KOPT-K1 (cell line): ENCODE measurements at regions not wholly inside any gene's neighbourhood (a gene's known extent, or its start where the extent isn't known, plus 50 kb on each side); places are given as distances from the start of the nearest gene placed in this dataset.

ENCODE experiments used
- H3K27ac ChIP-seq: fragments of 200-600 bp; sonication (generic); 2 replicates; pipeline ENCODE4 v1.5.1; 2016; ENCODE audit warnings: antibody characterized with exemption, mild to moderate bottlenecking, low read depth, low read length; ENCODE audit not compliant: poor library complexity, severe bottlenecking
- H3K36me3 ChIP-seq: fragments of 200-600 bp; sonication (generic); 2 replicates; pipeline ENCODE4 v1.5.1; 2017; ENCODE audit warnings: antibody characterized with exemption, mild to moderate bottlenecking, low read length, moderate library complexity; ENCODE audit not compliant: insufficient read depth
- H3K9me3 ChIP-seq: fragments of 200-600 bp; sonication (generic); 2 replicates; pipeline ENCODE4 v1.5.1; 2017; ENCODE audit warnings: antibody characterized with exemption, low read length, mild to moderate bottlenecking; ENCODE audit not compliant: insufficient read depth, poor library complexity, severe bottlenecking

DNA sequence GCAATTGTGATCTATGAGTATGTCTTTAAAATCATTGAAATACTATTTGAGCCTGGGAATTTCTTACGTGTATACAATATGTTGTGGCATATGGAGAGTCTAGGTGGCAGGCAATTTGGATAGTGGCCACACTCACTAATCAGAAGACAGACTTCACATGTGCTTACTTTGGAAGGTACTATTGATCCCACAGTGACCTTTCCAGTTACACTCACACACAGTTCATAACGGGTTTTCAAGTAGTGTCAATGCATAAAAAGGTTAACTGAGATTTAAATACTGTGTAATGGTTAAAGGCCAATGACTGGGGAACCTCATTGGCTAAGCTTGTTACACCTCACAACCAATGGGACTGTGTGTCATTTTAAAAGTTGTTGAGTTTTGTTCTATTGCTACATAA lies 783.2 kb downstream of the RPA4 start:
- H3K9me3 ChIP-seq: no peaks in the 10 kb centered on the region
- no peaks in the 10 kb centered on the region for H3K36me3 ChIP-seq
- H3K27ac ChIP-seq: no peak overlapping the region

DNA sequence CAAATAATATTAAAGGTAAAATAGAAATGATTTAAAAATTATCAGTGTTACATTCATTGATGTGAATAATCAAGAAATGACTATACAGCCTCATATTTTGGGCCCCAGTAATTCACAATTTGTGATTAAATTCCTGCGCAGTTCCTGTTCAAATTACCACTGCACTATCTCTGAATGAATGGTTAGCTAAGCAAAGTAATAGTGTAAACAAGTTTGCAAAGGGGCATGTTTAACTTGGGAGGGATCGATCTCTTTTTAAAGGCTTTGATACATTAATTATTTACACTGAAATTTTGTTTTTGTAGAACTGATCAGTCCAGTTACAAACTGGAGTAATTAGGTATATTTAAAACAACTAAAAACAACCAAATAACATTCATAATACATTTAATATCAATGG lies 784.4 kb downstream of the RPA4 start:
- Histone ChIP-seq H3K27ac (no peak overlapping the region), H3K36me3 (no peaks in the 10 kb centered on the region), H3K9me3 (no peaks in the 10 kb centered on the region)

DNA sequence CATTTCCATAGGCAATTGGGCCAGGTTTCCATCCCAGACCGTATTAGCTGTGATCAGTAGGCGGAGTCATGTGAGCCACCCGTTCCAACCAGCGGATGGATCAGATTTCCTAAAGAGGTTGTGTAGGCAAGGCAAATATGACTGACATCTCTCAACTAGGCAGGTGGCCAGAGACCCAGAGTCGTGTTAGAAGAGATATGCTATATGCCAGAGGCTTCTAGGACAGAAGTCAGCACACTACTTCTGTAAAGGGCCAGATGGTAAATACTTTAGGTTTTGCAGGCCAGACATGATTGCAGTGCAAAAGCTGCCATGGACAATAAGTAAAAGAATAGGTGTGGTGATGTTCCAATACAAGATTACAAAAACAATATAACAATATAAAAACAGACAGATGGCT lies 788.4 kb downstream of the RPA4 start:
- no peaks in the 10 kb centered on the region for H3K36me3 ChIP-seq
- no peak overlapping the region for H3K27ac ChIP-seq
- H3K9me3 ChIP-seq: no peaks in the 10 kb centered on the region

DNA sequence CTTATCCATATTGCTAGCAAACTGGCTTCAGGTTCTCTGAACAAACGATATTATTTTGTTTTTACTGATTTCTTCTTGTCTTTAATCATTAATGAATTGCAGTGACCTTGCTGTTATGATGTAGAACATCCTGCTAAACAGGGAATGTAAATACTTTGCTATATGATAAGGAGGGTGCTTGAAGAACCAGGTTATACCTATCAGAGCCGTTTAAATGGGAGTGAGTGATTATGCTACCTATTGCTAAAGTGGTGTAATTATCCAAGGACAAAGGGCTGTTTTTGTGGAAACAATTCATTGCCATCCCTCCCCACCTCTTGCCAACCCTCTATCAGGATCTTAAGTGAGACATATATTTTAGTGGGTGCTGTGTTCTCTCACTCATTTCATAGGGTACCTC lies 788.9 kb downstream of the RPA4 start:
- Histone ChIP-seq H3K36me3 (no peaks in the 10 kb centered on the region), H3K9me3 (no peaks in the 10 kb centered on the region), H3K27ac (no peak overlapping the region)

DNA sequence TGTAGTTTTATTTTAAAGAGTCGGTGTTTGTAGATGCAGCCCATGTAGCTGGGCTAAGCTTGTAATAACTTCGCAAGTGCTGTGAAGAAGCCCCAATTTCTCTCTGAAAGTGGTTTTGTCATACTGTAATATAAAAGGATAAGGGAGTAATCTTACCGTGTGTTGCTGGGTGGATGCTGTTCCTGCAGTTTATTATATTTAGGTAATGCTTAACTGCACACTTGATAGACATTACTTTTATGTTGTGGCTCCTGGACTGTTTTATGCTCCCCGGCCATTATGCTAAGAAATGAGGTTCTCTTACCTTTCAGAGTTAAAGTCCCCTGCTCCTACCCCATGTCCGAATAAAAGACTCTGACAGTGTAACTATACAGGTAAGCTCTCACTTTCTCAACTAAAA lies 789.4 kb downstream of the RPA4 start:
- Histone ChIP-seq H3K27ac (no peak overlapping the region), H3K36me3 (no peaks in the 10 kb centered on the region), H3K9me3 (no peaks in the 10 kb centered on the region)

DNA sequence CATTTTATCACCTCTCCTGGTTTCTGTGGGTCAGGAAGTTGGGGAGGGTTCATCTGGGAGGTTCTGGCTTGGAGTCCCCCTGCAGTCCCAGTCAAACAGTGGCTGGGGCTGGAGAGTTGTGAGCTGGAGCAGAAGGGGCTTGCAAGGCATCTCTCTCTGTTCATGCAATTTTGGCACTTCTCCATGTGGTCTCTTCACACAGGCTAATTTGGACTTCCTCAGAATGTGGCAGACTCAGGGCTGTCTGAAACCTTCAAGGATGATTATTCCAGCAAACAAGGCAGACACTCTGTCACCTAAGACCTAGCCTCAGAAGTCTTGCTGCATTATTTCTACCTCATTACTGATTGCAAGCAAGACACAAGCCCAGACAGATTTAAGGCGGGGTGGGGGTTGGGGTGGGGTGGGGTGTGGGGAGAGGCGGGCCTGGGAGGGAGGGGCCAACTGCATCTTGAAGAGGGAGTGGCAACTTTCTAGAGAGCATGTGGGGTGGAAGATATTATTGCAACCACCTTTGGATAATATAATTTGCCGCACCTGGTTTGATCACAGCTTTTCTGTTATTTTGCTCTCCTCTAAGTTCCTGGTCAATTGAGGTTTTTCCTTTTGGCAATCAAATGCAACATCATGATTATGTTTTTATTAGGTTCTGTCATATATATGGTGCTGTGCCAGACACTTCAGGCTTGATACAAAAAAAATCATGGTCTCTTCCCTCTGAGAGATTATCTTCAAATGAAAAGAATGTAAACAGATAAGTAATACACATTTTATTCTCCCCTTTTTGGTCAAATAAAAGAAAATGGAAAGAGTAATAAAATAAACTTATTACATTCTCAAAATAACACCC lies 799.5 kb downstream of the RPA4 start:
- Histone ChIP-seq H3K27ac (no peak overlapping the region), H3K9me3 (no peaks in the 10 kb centered on the region), H3K36me3 (no peaks in the 10 kb centered on the region)

DNA sequence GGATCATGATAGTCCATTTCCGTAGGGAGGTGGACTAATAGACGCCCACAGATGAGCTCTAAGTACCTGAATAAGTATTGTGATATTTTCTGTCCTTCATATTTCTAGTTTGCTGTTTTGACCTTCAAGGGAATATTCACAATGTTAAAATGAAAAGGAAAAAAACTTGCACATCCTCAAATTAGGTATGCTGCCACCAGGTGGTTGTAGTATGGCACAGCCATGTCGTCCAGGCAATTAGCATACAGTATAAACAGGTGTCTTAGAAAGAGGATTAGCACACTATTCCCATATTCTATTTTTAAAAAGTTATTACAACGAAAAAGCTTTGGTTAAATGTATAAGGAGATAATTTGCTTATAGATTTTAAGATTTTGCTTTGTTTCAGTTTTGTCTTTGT lies 802.0 kb downstream of the RPA4 start:
- H3K27ac ChIP-seq: no peak overlapping the region

DNA sequence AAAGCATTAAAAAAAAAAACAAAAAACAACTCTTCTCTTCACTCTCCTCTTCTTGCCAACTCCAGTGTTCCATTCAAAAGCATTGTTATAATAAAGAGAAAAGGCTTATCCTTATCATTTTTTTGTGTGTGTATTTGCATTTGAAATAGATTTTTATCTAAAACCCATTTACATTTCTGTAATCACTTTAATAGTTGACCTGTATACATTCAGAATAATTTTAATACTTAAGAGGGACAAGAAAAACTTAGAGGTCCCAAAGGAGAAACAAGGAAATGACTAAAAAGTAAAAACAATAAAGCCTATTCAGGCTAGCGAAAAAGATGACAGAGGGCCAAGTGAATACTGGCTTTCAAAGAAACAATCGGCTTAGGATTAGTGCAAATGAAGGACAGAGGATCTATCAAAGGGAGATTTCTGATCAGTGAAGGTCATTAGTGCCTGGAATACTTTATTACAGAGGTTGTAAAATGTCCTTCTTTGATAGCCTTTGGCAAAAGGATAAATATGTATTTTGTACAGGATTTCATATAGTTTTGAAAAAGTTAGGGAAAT lies 808.3 kb downstream of the RPA4 start:
- Histone ChIP-seq H3K27ac (no peak overlapping the region), H3K9me3 (no peaks in the 10 kb centered on the region), H3K36me3 (no peaks in the 10 kb centered on the region)

More for the DNA sequence above, 802.0 kb downstream of the RPA4 start:
- no peaks in the 10 kb centered on the region for H3K9me3 ChIP-seq
- H3K36me3 ChIP-seq: no peaks in the 10 kb centered on the region

DNA sequence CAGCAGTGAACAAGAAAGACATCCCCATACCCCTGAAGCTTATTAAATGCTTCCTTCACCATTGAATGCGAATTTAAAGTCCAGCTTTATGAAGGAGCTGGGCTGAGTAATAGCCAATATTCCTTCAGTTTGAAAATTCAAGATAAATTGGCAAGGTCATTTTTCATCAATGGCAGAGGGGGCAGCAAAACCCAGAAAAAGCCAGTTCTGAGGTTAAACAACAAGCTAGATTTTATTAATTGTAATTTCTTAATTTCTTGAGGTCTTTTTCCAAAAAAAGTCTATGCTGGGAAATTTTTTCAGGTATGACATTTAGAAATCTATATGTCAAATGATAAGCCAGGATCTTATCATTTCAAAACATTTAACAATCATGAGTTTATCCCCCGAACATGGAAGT lies 808.9 kb downstream of the RPA4 start:
- Histone ChIP-seq H3K36me3 (no peaks in the 10 kb centered on the region), H3K9me3 (no peaks in the 10 kb centered on the region), H3K27ac (no peak overlapping the region)

DNA sequence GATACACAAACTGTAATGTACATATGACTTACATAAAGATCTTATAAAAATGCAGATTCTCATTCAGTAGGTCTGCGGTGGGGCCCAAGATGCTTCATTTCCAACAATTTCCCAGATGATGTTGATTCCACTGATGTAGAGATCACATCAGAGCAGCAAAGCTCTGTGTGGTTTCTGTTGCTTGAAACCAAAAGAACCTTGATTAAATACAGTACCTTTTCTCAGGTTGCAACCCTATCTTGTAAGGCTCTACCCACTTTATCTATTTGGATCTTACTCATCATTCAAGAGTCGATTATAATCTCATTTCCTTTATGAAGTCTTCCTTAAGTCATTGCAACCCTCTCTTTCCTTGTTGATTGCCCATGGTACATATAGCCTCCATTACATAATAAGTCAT lies 816.8 kb downstream of the RPA4 start:
- Histone ChIP-seq H3K27ac (no peak overlapping the region), H3K36me3 (no peaks in the 10 kb centered on the region), H3K9me3 (no peaks in the 10 kb centered on the region)

DNA sequence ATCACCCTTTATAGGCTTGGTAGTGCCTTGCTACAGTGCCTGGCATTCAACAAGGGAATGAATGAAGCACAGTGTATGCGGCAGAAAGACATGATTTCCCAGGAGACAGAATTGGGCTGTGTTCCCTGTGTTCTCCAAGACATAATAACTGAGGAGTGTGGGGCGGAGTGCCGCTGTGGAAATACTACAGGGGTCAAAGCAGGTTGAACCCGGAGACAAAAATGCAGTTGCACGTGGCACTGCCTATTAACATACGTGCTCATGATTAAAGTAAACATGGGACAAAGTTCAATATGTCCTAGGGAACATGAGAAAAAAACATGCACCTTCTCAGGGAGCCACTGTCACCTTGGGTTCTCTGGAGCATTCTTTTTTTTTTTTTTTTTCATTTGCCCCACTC lies 820.8 kb downstream of the RPA4 start:
- no peaks in the 10 kb centered on the region for H3K36me3 ChIP-seq

DNA sequence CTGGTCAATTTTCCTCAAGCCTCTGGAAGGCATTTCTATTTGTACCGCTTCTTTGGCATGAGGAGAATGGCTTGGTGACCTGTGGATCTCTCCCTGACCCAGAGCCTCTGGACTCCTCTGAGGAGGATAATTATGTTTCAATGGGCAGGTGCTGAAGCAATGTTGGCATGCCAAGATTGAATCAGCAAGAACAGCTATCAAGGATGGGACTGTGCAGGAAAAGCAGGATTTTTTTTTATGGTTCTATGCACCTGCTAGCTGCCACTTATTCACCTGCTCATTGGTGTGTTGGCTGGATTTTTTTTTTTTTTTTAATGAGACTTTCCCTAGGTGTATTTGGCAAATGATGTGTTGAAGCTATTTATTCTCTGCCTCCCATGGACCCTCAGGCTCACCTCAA lies 821.2 kb downstream of the RPA4 start:
- Histone ChIP-seq H3K27ac (no peak overlapping the region), H3K9me3 (no peaks in the 10 kb centered on the region), H3K36me3 (no peaks in the 10 kb centered on the region)

More for the DNA sequence above, 820.8 kb downstream of the RPA4 start:
- Histone ChIP-seq H3K27ac (no peak overlapping the region), H3K9me3 (no peaks in the 10 kb centered on the region)

DNA sequence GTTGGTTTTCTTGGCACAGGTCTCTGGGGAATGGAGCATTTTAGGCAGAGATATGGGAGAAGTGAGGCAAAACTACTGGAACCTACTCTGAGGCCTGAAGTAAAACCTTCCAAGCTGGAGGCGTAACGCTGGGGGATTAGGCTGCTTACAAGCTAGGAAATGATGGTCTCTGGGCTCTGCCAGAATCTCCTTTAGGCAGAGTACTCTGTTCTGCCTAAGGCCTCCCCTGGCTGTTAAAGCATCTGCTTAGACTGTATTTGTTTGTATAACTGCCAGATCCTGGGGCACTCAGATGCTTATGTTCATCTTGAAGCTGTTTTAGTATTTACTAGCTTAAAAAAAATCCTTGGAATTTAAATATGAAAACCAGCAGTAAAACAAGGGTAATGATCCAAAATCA lies 822.2 kb downstream of the RPA4 start:
- Histone ChIP-seq H3K9me3 (no peaks in the 10 kb centered on the region), H3K36me3 (no peaks in the 10 kb centered on the region), H3K27ac (no peak overlapping the region)

DNA sequence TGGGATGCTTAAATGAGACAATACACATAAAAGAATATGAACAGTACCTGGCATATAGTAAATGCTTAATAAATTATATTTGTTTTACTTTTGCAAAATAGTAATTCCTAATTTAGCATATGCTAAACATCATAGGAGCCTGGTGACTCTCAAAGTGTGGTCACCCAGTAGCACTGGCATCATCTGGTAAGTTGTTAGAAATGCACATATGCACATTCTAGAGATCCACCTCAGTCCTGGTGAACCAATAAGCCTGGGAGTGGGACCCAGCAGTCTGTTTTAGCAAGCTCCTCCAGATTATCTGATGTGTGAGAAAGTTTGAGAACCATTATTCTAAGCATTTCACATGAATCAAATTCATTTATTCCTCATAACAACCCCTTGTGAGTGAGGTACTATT lies 830.4 kb downstream of the RPA4 start:
- no peaks in the 10 kb centered on the region for H3K9me3 ChIP-seq
- H3K27ac ChIP-seq: no peak overlapping the region

DNA sequence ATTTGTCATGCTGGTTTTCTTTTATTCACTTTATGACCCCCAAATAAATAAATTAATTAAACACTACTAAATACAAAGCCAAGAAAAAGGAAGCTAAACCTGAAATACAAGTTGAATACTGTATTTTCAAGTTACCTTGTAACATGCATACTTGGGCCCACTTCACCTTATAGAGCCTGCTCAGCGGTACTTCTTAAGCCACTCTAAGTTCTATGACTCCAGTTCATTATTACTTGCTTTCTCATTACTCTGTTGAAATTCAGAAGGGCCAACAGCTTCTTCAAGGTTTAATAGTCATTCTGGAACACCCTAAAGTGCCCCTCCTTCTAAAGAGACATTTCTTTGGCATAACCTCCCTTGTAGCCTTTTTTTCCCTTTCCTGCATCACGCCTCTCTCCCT lies 844.5 kb downstream of the RPA4 start:
- H3K27ac ChIP-seq: no peak overlapping the region
- H3K36me3 ChIP-seq: no peaks in the 10 kb centered on the region
- no peaks in the 10 kb centered on the region for H3K9me3 ChIP-seq

More for the DNA sequence above, 830.4 kb downstream of the RPA4 start:
- H3K36me3 ChIP-seq: no peaks in the 10 kb centered on the region

DNA sequence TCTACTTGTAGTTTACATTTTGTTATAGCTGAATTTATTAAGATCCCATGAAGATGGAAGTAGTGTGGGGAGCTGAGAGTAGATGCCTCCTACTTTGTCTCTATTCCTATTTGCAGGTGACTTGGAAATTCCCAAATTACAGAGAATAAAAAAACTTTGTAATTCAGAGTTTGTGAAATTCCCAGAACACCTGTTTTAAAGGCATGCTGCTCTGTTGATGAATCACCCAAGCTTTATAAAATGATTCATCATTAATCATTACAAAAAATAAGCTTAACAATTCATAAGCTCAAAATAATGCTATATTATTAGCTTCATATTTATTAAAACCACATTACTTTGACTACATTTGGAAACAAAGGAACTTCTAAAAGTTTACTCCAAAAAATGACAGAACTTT lies 856.3 kb downstream of the RPA4 start:
- Histone ChIP-seq H3K9me3 (no peaks in the 10 kb centered on the region), H3K27ac (no peak overlapping the region), H3K36me3 (no peaks in the 10 kb centered on the region)
